Activated CD8-positive, alpha-beta memory T cell treated with anti-CD3 and anti-CD28 coated beads, Interleukin-2, amount 50 U/mL, for 1 hour (primary cell): ENCODE measurements at regions not wholly inside any gene's neighbourhood (a gene's known extent, or its start where the extent isn't known, plus 50 kb on each side); places are given as distances from the start of the nearest gene placed in this dataset.
"Not testable (repeated sequence)": the region's sequence is repeated elsewhere in the genome, so short reads cannot be mapped to it uniquely, and the experiment has no call there.

Experiments used
- DNase-seq: peaks from one replicate; pipeline ENCODE4 v3.0.0-alpha.2; 2020; ENCODE audit errors: extremely low read depth

- DNase-seq, result no peak
Measured at GRCh38 chr6:14597090-14597489, 479.5 kb downstream of the CD83 start.

- no peak for DNase-seq
Measured at GRCh38 chr6:14598017-14598864, 480.7 kb downstream of the CD83 start.

- DNase-seq, result not testable (repeated sequence)
Measured at GRCh38 chr6:14600306-14600705, 482.7 kb downstream of the CD83 start.

- no peak for DNase-seq
Measured at GRCh38 chr6:14601490-14601889, 483.9 kb downstream of the CD83 start.

- no peak for DNase-seq
Measured at GRCh38 chr6:14606353-14606752, 488.8 kb downstream of the CD83 start.

GRCh38 chr6:14610141-14610540 lies 492.6 kb downstream of the CD83 start:
- no peak for DNase-seq

- no peak for DNase-seq
Measured at GRCh38 chr6:14612016-14612980, 494.7 kb downstream of the CD83 start.

- no peak for DNase-seq
Measured at GRCh38 chr6:14614631-14615030, 497.1 kb downstream of the CD83 start.

GRCh38 chr6:14616656-14617055 lies 499.1 kb downstream of the CD83 start:
- DNase-seq, result no peak

GRCh38 chr6:14618759-14619418 lies 501.3 kb downstream of the CD83 start:
- no peak for DNase-seq

- DNase-seq, result no peak
Measured at GRCh38 chr6:14619419-14619781, 501.8 kb downstream of the CD83 start.

GRCh38 chr6:14620522-14620921 lies 502.9 kb downstream of the CD83 start:
- DNase-seq, result no peak

GRCh38 chr6:14621518-14621917 lies 503.9 kb downstream of the CD83 start:
- DNase-seq, result no peak

GRCh38 chr6:14622085-14622484 lies 504.5 kb downstream of the CD83 start:
- no peak for DNase-seq

- no peak for DNase-seq
Measured at GRCh38 chr6:14622909-14623505, 505.4 kb downstream of the CD83 start.

- DNase-seq, result no peak
Measured at GRCh38 chr6:14625173-14625895, 507.8 kb downstream of the CD83 start.

GRCh38 chr6:14626556-14626955 lies 509.0 kb downstream of the CD83 start:
- DNase-seq, result no peak

- no peak for DNase-seq
Measured at GRCh38 chr6:14630016-14630415, 512.4 kb downstream of the CD83 start.

- DNase-seq, result no peak
Measured at GRCh38 chr6:14633479-14633878, 515.9 kb downstream of the CD83 start.

- DNase-seq, result no peak
Measured at GRCh38 chr6:14634072-14634471, 516.5 kb downstream of the CD83 start.

GRCh38 chr6:14635195-14635594 lies 517.6 kb downstream of the CD83 start:
- DNase-seq, result no peak
